A204.1 (cell line): ENCODE measurements at regions not wholly inside any gene's neighbourhood (a gene's known extent, or its start where the extent isn't known, plus 50 kb on each side); places are given as distances from the start of the nearest gene placed in this dataset.

ENCODE experiments used
- FAIRE-seq: peaks from 2 replicates; lab custom pipeline; 2012; peaks lifted over from hg19 to GRCh38; lab: Jason Lieb, UNC

DNA sequence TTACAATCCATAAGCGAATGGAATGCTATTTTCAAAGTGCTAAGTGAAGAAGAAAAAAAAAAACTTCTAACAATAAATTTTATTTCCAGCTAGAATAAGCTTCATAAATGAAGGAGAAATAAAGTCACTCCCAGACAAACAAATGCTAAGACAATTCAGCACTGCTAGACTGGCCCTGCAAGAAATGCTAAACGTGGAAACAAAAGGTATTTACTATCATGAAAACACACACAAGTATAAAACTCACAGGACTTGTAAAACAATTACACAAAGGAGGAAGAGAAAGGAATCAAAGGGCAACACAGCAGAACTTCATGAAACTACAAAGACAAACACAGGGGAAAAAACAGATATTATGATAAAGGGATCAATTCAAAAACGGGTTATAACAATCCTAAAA lies 85.8 kb upstream of the NELL2 start:
- no peak for FAIRE-seq

DNA sequence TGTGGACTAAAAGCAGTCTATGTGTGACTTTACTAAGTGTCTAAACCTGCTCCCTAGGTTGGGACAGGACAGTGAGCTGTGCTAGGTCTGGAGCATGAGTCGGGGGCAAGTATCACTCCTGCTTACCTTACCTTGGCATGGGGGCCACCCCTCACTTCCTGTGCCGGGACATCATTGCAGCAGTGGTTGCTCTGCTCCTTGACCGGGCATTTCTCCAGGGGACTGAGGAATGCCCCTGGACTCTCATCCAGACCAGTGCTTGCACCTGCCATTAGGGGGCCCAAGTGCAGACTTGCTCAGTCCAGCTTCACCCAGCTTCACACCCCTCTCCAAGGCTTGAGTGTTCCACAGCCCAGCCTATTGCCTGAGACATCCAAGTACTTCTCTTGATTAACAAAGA lies 84.7 kb upstream of the NELL2 start:
- FAIRE-seq: no peak

DNA sequence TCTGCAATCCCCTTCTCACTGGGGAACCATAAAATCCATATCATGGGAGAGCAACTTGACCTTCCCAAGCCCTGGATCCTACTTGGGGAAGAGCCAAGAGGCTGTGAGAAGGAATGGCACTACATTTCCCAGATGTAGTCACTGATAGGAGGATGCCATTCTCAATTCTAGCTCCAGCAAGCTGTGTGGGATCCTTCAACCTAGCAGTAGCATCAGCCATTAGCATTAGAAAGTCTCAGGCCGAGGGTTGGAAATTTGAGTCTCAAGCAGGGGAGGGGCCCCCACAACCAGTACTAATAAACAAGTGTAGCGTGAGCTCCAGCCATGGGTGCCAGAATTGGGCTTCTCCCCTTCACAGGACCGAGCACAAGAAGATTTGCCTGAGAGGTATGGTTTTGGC lies 84.3 kb upstream of the NELL2 start:
- FAIRE-seq: no peak

DNA sequence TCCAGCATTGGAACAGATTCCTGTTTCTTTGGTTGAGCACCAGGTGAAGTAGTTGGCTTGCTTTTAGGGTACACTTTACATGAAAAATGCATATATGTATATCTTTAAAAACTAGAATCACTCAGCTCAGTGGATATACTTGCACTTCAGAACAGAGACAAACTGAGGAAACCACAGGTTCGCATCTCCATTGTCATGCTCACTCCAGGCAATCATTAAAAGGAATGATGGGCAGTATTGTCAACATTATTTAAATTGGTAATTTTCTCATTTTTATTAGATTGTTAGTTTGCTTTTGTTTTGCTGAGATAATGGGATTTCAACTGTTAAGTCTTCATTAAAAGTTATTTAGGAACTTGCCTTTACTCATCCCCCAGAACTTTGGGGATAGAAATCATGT lies 71.0 kb upstream of the NELL2 start:
- FAIRE-seq: no peak

DNA sequence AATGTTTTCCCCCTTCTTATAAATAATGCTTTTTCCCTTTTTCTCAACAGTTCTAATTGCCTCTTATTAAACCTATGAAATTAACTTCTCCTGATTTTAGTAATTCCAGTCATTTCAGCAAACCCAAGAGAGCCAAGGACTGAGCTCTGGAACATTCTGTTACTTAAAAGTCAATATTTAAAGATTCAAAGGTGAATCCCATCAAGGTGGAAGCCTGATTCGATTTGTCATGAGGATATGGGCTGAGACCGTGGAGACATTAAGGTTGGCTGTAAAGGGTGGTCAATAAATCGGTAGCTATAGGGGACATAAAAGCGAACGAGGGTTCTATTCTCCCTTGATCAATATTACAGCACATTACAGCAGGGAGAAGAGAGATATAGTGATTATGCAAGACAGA lies 66.6 kb upstream of the NELL2 start:
- FAIRE-seq: no peak

DNA sequence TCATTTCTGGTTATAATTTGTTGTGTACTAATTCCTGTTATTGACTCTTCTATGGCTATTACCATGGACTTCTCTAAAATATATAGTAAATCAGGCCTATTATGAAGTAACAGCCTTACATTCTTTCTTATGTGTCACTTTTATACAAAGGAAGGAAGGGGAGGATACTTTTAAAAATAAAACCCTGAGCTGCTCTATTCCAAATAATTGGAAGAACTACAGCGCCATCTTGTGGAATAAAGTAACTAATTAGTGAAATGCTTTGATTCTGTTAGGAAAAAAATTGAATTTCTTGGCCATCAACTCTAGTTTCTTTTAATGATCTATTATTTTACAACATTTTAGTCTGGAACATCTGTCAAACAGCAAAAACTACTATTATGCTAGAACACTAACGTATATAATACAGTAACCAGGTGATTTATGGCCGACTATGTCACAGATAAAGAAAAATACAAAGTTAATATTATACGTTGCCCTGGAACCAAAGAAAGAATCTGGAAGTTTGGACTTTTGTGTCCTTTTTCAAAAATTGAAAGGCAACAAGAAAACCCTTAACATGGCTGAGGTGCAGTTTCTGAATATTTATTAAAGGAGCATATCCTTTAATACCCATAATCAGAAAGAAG lies 55.0 kb upstream of the NELL2 start:
- peak; percentile 97 for FAIRE-seq

DNA sequence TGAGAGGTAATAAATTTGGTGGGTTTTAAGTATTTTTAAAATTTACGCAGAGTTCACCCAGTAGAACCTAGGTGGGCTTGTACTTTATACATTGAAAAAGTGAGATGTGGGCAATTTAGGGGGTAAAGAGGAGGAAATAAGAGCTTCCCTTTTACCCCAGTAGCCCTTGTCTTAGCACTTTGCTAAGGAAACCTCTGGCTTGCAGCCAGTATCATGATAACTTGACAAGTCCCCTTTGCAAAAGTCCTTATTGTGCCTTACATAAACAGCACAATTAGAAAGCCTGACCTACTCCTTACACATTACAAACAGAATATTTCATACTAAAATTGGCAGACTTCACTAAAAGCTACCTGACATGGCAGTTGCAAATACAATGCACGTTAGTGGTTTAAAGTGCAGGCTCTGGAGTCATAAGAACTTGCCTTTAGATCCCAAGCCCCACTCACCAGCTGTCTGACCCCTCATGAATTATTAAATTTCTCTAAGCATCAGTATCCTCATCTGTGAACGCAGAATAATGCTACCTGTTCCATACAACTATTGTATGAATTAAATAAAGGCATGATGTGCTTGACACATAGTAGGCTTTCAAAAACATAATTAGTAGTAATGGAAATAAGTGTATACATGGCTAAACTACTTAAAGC lies 53.2 kb upstream of the NELL2 start:
- FAIRE-seq: no peak
